Type B pancreatic cell (in vitro differentiated cells): ENCODE measurements at regions not wholly inside any gene's neighbourhood (a gene's known extent, or its start where the extent isn't known, plus 50 kb on each side); places are given as distances from the start of the nearest gene placed in this dataset.

Source experiments
- DNase-seq: peaks from one replicate; pipeline ENCODE4 v3.0.0; 2021; ENCODE audit warnings: mixed read lengths; ENCODE audit not compliant: unreplicated experiment; ENCODE audit errors: extremely low spot score
- H3K27ac Mint-ChIP-seq: 2 replicates; pipeline ENCODE4 v1.8.0; 2021; ENCODE audit warnings: mild to moderate bottlenecking, mixed read lengths
- H3K27me3 Mint-ChIP-seq: 2 replicates; pipeline ENCODE4 v1.8.0; 2021; ENCODE audit warnings: mixed read lengths
- H3K36me3 Mint-ChIP-seq: 2 replicates; pipeline ENCODE4 v1.8.0; 2021; ENCODE audit warnings: mixed read lengths
- H3K4me1 Mint-ChIP-seq: one replicate; pipeline ENCODE4 v1.8.0; 2021; ENCODE audit warnings: mixed read lengths; ENCODE audit not compliant: unreplicated experiment
- H3K4me3 Mint-ChIP-seq: 2 replicates; pipeline ENCODE4 v1.8.0; 2021; ENCODE audit warnings: mild to moderate bottlenecking, mixed read lengths
- H3K9me3 Mint-ChIP-seq: 2 replicates; pipeline ENCODE4 v1.8.0; 2021; ENCODE audit warnings: mixed read lengths
- TF ChIP-seq, protein P1 (sequence below): fragments of 200-600 bp; sonication (generic); conservative IDR thresholded peaks from 2 replicates; pipeline ENCODE4 v1.5.0; 2021; ENCODE audit warnings: antibody characterized with exemption, mild to moderate bottlenecking

GRCh38 chr9:95606489-95607350, 89.9 kb upstream of the PTCH1 start:
- peaks cover 33% of the 10 kb centered on the region for H3K4me1 Mint-ChIP-seq
- H3K9me3 Mint-ChIP-seq: no peaks in the 10 kb centered on the region
- no peaks in the 10 kb centered on the region for H3K36me3 Mint-ChIP-seq
- peak overlapping the region; percentile 18 for H3K4me3 Mint-ChIP-seq
- DNase-seq: no peak
- TF ChIP-seq, protein P1, sequence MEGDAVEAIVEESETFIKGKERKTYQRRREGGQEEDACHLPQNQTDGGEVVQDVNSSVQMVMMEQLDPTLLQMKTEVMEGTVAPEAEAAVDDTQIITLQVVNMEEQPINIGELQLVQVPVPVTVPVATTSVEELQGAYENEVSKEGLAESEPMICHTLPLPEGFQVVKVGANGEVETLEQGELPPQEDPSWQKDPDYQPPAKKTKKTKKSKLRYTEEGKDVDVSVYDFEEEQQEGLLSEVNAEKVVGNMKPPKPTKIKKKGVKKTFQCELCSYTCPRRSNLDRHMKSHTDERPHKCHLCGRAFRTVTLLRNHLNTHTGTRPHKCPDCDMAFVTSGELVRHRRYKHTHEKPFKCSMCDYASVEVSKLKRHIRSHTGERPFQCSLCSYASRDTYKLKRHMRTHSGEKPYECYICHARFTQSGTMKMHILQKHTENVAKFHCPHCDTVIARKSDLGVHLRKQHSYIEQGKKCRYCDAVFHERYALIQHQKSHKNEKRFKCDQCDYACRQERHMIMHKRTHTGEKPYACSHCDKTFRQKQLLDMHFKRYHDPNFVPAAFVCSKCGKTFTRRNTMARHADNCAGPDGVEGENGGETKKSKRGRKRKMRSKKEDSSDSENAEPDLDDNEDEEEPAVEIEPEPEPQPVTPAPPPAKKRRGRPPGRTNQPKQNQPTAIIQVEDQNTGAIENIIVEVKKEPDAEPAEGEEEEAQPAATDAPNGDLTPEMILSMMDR: no peak
- H3K27me3 Mint-ChIP-seq: no peaks in the 10 kb centered on the region
- H3K27ac Mint-ChIP-seq: no peak overlapping the region

DNA sequence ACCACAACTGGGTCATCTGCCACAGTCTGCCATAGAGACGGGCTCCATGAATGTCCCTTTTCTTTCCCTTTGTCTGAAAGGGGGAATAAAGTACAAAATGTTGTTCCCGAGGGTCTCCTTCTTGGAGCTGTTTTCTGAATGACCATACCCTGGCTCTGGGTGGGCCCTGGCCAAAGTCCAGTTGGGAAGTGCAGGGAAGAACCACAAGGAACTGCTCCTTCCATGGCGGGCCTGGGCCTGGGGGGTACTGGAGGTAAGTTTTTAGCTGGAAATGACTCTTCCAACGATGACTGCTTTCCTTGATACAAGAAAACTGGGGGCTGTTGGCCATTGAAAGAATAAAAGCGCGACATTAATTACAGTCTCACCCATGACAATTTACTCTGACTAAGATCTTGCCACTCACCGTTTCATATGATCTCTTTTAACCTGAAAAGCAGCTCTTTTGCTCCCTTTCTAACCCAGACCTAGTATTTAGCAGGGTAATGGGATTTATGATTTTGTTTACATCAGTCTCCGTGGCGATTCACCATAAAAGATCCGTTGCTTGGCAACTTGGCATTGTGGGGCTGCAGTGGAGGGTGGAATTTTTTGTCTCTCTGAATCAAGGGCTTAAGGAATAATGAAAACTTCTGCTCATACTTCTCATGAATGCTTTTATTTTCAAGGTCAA, 89.2 kb upstream of the PTCH1 start:
- Mint-ChIP-seq H3K27ac (no peak overlapping the region), H3K4me3 (peak overlapping the region; percentile 18), H3K36me3 (no peaks in the 10 kb centered on the region), H3K9me3 (no peaks in the 10 kb centered on the region), H3K27me3 (no peaks in the 10 kb centered on the region), H3K4me1 (peaks cover 33% of the 10 kb centered on the region)
- DNase-seq: no peak
- TF ChIP-seq, protein P1: no peak

- Mint-ChIP-seq H3K27ac (peak overlapping the region; percentile 16), H3K4me3 (no peak overlapping the region), H3K36me3 (no peaks in the 10 kb centered on the region), H3K4me1 (peaks cover 33% of the 10 kb centered on the region), H3K9me3 (no peaks in the 10 kb centered on the region), H3K27me3 (no peaks in the 10 kb centered on the region)
- TF ChIP-seq, protein P1: no peak
- DNase-seq: no peak
These were observed 88.3 kb upstream of the PTCH1 start for GRCh38 chr9:95605101-95605500.

DNA sequence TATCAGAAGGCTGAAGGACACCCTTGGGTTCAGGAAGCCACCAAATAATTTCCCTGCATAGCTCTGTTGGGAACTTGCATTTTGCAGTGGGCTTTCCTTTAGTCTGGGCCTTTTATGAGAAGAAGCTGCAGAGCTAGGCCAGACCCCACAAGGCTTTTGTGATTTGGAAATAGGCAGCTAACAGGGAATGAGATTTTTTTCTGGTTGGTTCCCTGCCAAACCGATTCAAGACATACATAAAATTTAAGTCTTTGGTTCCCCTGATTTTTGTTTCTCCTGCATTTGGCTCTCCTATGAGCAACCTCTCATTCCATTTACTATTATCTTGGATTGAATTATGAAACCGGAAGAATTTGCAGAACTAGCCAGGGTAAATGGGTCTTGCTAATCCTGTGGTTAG, 81.5 kb upstream of the PTCH1 start:
- Mint-ChIP-seq H3K9me3 (no peaks in the 10 kb centered on the region), H3K27me3 (no peaks in the 10 kb centered on the region), H3K4me1 (peaks cover 8% of the 10 kb centered on the region), H3K4me3 (no peak overlapping the region), H3K36me3 (no peaks in the 10 kb centered on the region), H3K27ac (no peak overlapping the region)
- TF ChIP-seq, protein P1: no peak
- no peak for DNase-seq

GRCh38 chr9:95595721-95596295, 79.0 kb upstream of the PTCH1 start:
- Mint-ChIP-seq H3K9me3 (no peaks in the 10 kb centered on the region), H3K4me3 (no peak overlapping the region), H3K36me3 (peaks cover 3% of the 10 kb centered on the region), H3K27ac (no peak overlapping the region), H3K4me1 (peaks cover 8% of the 10 kb centered on the region), H3K27me3 (peaks cover 2% of the 10 kb centered on the region)
- no peak for DNase-seq
- TF ChIP-seq, protein P1: no peak
